ENCODE measurements at regions not wholly inside any gene's neighbourhood (a gene's known extent, or its start where the extent isn't known, plus 50 kb on each side); places are given as distances from the start of the nearest gene placed in this dataset.
"Not testable (repeated sequence)": the region's sequence is repeated elsewhere in the genome, so short reads cannot be mapped to it uniquely, and the experiment has no call there.

DNA sequence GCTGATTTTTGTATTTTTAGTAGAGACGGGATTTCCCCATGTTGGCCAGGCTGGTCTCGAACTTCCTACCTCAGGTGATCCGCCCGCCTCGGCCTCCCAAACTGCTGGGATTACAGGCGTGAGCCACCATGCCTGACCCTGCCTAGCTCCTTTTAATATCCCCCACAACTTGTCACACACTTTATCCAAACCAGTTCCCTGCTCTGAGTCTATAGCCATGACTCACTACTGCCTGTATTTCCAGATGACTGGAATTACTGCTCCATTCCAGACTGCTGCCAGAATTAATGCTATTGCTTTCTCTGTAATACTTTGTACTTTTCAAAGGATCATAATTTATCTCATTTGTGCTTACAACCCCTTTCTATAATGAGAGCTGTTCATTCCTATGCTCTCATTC is 153.1 kb downstream of the POTEM start:
- DNase-seq (ENCODE audit: low read depth in 1 of 2, low spot score in 1 of 2), result not testable (repeated sequence)

DNA sequence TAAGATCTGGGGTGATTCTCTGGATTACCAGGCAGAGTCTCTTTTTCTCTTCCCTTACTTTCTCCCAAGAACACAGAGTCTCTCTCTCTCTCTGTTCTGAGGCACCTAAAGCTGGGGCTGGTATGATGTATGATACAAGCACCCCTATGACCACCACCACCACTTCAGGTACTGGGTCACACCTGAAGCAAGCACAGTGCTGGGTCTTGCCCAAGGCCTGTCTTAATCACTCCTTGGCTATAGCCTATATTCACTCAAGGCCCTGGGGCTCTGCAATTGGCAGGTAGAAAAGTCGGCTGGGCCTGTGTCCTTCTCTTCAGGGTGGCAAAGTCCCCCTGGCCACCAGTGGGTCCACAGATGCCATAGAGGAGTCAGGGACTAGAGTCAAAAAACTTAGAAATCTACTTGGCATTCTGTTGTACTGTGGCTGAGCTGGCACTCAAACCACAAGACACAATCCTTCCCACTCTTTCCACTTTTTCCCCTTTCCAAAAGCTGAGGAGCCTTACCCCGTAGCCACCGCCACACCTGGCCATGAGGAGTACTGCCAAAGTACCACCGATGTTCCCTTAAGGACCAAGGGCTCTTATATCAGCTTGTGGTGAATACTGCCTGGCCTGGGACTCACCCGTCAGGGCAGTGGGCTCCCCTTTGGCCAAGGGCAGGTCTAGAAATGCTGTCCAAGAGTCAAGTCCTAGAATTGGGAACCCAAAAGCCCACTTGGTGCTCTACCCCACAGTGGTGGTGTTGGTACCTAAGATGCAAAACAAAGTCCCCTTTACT is 159.2 kb downstream of the POTEM start:
- DNase-seq (ENCODE audit: low read depth in 1 of 2, low spot score in 1 of 2), result not testable (repeated sequence)

DNA sequence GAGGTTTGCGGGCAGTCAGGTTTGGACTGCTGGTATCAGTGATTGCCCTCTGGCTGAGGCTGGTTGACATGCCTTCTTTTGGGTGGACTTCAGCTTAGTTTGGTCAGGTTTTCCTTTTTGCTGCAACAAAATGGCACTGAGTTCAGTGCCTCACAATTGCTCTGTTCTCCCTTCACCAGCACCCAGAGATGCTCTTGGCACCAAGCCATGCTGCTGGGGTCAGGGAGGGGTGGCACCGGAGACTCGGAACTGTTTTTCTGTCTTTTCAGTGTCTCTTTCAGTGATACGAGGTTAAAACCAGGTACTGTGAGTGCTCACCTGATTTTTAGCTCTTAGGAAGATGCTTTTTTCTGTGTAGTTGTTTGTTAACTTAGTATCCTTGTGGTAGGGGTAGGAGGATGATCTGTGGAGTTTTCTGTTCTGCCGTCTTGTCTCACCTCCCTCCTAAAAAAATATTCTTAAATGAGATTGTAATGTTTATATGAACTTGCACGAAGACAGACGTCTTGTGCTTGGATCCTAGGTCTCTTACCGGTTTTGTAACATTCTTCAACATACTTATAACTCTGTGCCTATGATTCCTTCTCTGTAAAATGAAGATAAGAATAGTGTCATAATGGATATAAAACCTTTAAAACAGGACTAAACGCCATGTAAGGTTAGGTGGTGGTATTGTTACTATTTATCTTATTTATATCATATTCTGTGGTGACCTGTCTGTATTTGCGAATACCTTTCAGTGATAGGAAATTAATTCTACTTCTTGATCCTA is 160.6 kb downstream of the POTEM start:
- DNase-seq (ENCODE audit: low read depth in 1 of 2, low spot score in 1 of 2), result not testable (repeated sequence)

DNA sequence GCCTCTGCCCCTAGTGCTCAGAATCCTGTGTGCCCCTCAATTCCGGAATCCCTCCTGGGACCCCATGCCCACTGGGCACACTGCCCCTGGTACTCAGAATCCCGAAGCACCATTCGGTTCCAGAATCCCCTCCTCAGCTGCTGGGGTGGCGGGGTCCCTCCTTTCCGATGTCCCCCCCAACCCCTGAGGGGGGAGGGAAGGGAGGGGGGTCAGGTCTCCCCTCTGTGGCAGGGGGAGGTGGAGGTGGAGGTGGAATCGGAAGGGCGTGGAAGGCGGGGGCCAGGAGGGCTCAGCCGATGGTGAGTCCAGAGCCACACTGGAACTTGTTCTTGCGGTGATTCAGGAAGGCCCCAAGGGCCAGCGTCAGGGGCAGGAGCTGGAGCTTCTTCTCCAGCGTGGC is 164.3 kb downstream of the POTEM start:
- DNase-seq (ENCODE audit: low read depth in 1 of 2, low spot score in 1 of 2), result not testable (repeated sequence)

DNA sequence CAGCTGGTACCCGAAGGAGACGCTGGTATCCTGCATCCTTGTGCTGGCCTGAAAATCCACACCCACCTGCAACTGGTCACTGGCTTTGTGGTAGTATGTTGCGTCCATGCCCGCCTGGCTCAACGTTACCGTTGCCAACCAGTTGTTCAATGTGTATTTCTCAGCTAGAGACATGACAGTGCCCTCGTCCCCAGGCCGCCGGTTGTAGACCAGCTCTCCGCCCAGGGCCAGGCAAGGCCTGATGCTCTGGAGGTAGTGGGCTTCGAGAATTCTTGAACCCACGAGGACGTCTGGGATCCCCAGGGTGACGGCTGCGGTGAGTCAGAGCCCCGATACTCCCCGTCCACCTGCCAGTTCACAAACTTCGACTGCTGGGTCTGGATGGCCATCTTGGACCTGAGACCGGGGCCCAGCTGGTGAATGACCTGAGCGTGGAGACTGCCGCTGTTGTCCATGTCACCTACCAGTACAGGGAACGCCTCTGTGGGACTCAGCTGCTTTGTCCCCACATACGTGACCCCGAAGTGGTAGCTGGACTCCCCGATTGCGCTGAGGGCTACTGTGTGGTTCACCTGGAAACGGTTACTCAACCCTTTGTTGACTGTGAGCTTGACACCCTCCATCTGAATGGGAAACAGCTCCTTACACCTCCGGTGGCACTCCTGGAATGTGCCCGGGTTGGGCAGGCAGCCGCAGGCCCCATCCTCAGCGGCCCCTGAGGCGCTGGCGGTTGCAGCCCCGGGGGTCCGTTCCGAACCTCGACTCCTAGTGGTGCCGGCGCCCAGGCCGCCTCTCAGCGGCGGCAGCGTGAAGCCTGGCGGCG is 165.0 kb downstream of the POTEM start:
- not testable (repeated sequence) for DNase-seq (ENCODE audit: low read depth in 1 of 2, low spot score in 1 of 2)

DNA sequence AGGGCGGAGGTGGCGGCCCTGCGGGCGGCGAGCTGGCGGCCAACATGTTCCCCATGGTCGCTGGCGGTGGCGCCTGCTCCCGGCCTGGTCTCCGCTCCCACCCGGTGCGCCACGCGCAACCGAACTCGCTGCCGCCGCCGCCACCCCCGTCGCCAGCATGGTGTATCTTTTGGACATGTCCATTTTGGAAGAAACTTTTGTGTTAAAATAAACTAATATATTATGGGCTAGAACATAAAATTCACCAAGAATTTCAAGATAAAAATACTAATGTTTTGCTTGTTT is 165.5 kb downstream of the POTEM start:
- DNase-seq (ENCODE audit: low read depth in 1 of 2, low spot score in 1 of 2), result not testable (repeated sequence)

DNA sequence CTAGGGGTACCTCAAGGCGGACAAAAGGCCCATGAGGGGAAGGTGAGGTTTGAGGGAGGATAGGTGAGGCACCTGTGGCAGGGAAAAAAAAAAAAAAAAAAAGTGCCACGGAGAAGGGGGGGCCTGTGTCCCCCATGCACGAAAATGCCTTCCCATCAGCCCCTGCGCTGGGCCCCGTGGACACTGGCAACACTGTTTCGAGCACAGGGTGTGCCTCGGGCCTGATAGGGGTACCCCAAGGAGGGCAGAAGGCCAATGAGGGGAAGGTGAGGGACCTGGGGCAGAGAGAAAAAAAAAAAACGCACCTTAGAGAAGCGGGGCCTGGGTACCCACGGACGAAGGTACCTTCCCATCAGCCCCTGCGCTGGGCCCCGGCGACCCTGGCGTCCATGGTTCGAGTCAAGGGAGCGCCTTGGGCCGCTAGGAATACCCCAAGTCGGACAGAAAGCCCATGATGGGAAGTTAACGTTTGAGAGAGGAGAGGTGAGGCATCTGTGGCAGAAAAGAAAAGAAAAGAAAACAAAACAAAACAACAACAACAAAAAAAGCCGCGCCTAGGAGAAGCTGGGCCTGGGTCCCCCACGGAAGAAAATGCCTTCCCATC is 190.0 kb downstream of the POTEM start:
- DNase-seq (ENCODE audit: low read depth in 1 of 2, low spot score in 1 of 2), result not testable (repeated sequence)

DNA sequence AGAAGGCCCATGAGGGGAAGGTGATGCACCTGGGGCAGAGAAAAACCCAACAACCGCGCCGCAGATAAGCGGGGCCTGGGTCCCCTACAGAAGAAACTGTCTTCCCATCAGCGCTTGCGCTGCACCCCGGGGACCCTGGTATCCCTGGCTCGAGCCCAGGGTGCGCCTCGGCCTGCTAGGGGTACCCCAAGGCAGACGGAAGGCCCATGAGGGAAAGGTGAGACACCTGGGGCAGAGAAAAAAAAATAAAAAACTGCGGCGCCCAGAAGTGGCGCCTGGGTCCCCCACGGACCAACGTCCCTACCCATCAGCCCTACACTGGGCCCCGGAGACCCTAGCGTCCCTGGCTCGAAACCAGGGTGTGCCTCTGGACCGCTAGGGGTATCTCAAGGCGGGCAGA is 190.8 kb downstream of the POTEM start:
- DNase-seq (ENCODE audit: low read depth in 1 of 2, low spot score in 1 of 2), result not testable (repeated sequence)

DNA sequence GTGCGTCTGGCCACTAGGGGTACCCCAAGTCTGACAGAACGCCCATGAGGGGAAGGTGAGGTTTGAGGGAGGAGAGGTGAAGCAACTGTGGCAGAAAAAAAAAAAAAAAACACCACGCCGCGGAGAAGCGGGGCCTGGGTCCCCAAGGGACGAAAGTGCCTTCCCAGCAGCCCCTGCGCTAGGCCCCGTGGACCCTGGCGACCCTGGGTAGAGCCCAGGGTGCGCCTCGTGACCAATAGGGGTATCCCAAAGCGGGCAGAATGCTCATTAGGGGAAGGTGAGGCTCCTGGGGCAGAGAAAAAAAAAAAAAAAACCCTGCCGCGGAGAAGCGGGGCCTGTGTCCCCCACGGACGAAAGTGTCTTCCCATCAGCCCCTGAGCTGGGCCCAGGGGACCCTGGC is 191.4 kb downstream of the POTEM start:
- DNase-seq (ENCODE audit: low read depth in 1 of 2, low spot score in 1 of 2), result not testable (repeated sequence)

DNA sequence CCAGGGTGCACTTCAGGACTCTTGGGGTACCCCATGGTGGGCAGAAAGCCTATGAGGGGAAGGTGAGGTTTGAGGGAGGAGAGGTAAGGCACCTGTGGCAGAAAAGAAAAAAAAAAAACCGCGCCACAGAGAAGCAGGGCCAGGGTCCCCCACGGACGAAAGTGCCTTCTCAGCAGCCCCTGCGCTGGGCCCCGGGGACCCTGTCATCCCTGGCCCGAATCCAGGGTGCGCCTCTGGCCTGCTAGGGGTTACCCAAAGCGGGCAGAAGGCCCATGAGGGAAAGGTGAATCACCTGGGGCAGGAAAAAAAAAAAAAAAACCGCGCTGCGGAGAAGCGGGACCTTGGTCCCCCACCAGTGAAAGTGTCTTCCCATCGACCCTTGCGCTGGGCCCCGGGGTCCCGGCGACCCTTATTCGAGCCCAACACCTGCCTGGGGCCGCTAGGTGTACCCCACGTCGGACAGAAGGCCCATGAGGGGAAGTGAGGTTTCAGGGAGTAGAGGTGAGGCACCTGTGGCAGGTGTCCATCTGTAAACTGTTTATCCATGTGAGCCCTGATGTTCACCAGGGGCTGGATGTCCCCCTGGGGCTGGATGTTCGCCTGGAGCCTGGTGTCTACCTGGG is 191.9 kb downstream of the POTEM start:
- not testable (repeated sequence) for DNase-seq (ENCODE audit: low read depth in 1 of 2, low spot score in 1 of 2)

DNA sequence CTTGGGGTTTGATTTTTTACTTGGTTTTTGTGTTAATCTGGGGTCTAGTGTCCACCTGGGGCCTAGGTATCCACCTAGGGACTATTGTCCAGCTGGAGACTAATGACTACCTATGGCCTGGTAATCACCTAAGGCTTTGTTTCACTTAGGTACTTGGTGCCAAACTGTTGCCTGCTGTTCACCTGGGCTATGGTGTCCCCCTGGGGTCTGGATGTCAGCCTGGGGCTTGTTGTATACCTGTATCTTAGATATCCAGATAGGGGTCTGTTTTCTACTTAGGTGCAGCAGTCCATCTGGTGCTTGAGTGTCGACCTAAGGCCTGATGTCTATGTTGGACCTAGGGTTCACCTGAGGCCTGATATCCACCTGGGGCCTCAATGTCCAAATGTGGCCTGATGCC is 193.1 kb downstream of the POTEM start:
- DNase-seq (ENCODE audit: low read depth in 1 of 2, low spot score in 1 of 2), result not testable (repeated sequence)

DNA sequence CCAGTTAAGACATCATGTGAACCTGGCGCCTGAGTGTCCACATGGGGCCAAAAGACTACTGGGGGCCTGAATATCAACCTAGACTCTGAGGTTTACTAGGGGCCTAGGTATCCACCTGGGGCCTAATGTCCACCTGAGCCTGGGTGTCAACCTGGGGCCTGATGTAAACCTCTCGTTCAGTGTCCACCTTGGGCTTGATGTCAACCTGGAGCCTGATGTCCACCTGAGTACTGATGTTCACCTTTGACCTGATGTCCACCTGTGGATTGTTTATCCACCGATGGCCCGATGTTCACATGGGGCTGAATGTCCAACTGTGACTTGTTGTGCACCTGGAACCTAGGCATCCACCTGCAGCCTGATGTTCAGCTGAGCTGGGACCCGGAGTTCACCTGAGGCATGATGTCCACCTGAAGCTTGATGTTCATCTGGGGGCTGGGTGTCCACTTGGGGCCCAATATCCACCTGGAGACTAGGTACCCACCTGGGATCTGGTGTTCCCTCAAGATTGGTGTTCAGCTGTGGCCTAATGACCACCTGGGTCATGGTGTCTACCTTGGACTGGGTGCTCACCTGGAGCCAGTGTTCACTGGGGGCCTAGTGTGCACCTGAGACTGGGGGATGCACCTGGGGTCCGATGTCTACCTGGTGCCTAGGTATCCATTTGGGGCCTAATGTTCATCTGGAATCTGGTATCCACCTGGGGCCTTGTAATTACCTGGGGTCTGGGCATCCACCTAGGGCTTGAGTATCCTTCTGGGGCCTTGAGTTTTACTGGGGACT is 194.2 kb downstream of the POTEM start:
- DNase-seq (ENCODE audit: low read depth in 1 of 2, low spot score in 1 of 2), result peak in 1 of 2 donors; percentile 2

DNA sequence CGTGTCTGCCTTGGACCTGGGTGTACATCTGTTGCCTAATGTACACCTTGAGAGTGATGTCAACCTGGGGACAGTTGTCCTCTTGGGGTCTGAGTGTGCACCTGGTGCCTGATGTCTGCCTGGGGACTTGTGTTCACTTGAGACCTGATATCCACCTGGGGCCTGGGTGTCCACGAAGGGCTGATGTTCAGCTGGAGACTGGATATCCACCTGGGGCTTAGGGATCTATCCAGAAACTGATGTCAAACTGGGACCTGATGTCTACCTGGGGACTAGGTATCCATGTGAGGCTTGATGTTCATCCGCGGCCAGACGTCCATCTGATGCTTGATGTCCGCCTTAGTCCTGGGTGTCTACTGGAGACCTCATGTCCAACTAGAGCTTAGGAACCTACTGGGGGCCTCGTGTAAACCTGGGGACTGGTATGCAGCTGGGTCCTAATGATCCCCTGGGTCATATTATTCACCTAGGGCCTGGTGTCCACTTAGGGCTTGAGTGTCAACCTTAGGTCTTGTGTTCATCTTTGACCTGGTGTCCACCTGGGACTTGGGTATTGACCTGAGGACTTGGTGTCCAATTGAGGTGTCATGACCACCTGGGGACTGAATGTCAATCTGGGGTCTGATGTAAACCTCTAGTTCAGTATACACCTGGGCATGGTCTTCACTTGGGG is 194.9 kb downstream of the POTEM start:
- DNase-seq (ENCODE audit: low read depth in 1 of 2, low spot score in 1 of 2), result not testable (repeated sequence)

DNA sequence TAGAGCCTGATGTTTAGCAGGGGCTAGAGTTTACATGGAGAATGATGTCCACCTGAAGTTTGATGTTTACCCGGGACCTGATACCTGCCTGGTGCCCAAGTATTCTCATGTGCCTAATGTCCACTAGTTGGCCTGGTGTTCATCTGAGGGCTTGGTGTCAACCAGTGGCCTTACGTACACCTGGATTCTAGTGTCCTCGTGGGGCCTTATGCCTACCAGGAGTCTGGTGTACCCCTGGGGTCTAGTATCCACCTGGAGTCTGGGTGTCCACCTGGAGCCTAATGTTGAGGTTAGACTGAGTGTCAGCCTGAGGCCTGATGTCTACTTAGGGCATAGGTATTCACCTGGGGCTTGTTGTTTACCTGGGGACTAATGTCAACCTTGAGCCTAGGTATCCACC is 195.7 kb downstream of the POTEM start:
- not testable (repeated sequence) for DNase-seq (ENCODE audit: low read depth in 1 of 2, low spot score in 1 of 2)

DNA sequence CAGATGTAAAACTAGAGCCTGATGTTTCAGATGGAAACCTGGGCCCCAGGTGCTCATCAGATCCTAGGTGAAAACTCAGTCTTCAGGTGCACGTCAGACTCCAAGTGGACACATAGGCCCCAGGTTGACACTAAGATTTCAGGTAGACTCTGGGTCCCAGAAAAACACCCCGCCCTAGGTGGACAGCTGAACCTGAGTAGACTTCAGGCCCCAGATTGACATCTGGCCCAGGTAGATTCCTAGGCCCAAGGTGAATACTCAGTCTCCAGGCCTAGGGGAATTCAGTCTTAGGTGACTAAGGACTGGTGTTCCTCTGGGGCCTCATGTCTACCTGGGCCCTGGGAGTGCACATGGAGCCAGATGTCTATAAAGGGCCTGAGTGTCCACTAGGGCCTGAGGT is 196.7 kb downstream of the POTEM start:
- DNase-seq (ENCODE audit: low read depth in 1 of 2, low spot score in 1 of 2), result not testable (repeated sequence)

DNA sequence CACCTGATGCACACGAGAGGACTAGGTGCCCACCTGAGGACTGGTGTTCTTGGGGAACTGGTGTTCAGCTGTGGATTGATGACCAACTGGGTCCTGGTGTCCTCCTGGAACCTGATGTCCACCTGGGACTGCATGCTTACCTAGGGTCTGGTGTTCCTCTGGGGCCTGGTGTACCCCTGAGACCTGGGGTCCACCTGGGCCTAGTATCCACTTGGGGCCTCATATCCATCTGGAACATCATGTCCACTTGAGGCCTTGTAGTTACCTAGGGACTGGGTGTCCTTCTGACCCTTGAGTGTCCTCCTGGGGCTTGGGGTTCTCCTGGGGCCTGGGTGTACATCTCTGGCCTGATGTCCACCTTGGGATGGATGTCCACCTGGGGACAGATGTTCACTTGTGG is 197.2 kb downstream of the POTEM start:
- DNase-seq (ENCODE audit: low read depth in 1 of 2, low spot score in 1 of 2), result not testable (repeated sequence)

DNA sequence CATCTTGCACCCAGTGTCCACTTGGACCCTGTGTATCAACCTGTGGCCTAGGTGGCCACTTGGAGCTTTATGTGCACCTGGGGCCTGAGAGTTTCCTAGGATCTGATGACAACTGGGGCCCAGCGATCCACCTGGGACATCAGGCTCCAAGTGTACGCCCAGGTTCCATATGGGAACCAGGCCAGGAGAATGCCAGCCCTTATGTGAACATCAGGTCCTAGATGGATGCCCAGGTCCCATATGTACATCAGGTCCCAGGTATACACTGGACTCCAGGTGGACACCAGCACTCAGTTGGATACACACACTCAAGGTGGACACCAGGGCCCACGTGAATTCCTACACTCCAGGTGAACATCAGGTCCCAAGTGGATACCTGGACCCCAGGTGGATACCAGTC is 198.8 kb downstream of the POTEM start:
- not testable (repeated sequence) for DNase-seq (ENCODE audit: low read depth in 1 of 2, low spot score in 1 of 2)

DNA sequence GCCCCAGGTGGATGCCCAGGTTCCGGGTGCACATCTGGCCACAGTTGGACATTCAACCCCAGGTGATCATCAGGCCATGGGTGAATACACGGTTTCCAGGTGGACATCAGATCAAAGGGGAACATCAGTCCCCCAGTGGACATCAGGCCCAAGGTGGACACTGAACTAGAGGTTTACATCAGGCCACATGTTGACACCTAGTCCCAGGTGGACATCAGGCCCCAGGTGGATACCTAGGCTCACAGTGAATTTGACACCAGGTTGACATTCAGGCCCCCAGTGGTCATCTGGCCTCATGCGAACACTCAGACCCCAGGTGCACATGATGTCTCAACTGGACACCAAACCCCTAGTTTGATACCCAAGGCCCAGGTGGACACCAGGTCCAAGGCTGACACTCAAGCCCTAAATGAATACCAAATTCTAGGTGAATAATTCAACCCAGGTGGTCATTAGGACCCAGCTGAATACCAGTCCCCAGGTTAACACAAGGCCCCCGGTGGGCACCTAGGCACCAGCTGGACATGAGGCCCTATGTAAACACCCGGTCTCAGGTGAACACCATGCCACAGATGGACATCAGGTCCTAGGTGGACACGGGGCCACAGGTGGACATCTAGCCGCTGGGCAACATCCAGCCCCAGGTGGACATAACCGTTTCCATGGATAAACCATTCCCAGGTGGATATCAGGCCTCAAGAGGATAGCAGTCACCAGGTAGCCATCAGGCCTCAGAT is 200.4 kb downstream of the POTEM start:
- DNase-seq (ENCODE audit: low read depth in 1 of 2, low spot score in 1 of 2), result not testable (repeated sequence)

DNA sequence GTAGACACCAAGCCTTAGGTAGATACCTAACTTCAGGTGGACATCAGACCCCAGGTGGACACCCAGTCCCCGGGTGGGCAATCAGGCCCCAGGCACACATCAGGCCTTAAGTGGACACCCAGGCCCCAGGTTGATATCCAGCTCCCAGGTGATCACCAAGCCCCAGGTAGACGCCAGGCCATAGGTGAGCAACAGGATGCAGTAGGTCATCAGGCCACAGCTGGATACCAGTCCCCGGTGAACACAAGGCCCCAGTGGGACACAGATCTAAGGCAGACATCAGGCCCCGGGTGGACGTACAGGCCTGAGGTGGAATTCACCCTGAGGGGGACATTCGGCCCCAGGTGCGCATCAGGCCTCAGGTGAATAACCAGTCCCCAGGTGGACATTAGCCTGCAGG is 201.0 kb downstream of the POTEM start:
- DNase-seq (ENCODE audit: low read depth in 1 of 2, low spot score in 1 of 2), result not testable (repeated sequence)

Data from stimulated activated CD4-positive, alpha-beta T cell treated with anti-CD3 and anti-CD28 coated beads, Interleukin-15, amount 100 ng/mL, for 1 hour (primary cell).